ENCODE measurements at regions not wholly inside any gene's neighbourhood (a gene's known extent, or its start where the extent isn't known, plus 50 kb on each side); places are given as distances from the start of the nearest gene placed in this dataset.

DNA sequence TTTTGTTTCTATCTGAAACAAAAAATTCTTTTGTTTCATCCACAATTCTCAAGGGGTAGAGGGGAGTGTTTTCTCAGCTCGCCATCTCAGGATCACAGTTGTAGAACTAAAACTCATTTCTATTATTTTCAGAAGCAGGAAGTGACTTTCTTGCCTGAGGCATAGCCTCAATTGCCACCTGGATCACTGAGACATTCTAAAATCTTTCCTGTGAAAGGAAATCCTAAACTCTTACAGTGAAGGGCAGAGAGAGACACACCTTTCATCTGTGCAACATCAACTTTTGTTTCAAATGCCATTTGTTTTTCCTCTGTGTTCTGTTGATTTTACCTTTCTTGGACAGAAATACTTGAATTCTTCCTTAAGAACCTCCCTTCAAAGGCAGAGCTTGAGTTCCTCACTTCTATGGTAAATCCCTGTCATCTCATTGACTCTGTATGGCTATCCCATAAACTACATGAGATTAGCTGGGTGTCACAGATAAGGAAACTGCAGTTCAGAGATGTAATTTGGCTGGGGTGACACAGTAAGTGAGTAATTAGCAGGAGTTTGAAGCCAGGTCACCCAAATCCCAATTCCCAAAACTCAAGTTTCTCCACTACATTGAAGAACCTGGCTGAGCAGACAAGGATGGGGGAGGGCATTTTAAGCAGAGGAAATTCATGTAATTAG is 224.4 kb upstream of the HTR2A start (continued):
- TF ChIP-seq ZNF256 (CRISPR knock-in tag; conservative IDR thresholded peaks at IDR 0.05) (no peak), ZNF737 (CRISPR knock-in tag; IDR thresholded peaks at IDR 0.05; ENCODE audit: borderline replicate concordance) (no peak), PHF8 (CRISPR knock-in tag; IDR thresholded peaks at IDR 0.05) (no peak), ZNF567 (CRISPR knock-in tag; IDR thresholded peaks at IDR 0.05; ENCODE audit: borderline replicate concordance) (no peak), HCFC1 (IDR thresholded peaks at IDR 0.05; ENCODE audit: low read depth, low read length) (no peak), ZFP36L1 (CRISPR knock-in tag; IDR thresholded peaks at IDR 0.05) (no peak), SP4 (CRISPR knock-in tag; IDR thresholded peaks at IDR 0.05) (no peak)

DNA sequence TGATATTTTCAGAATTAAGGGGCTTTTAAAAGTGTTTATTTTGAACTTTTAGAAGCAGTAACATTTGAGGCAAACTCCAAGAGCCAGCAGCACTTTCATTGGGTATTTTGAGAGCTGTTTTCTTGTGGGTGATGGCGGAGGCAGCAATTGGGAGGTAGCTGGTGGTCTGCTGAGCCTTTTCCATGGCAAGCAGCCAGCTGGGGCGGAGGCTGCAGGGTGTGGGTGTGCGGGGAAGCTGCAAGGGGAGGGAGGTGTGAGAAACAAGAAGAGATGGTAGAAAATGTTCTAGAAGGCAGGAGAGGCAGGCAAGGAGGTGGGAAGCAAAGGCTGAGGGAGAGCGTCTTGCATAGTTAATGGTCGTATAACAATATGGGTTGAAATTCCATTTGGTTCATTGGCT is 223.4 kb upstream of the HTR2A start:
- CTCF ChIA-PET (ENCODE audit: low intra/inter-chr PET ratio, low total read pairs): no interaction called here
- H3K79me2 ChIP-seq (ENCODE audit: insufficient read depth, low read length): no peaks in the 10 kb centered on the region
- no peaks in the 10 kb centered on the region for H3K9me3 ChIP-seq (ENCODE audit: low read length)
- no peak overlapping the region for H3K9ac ChIP-seq (ENCODE audit: insufficient read depth, low read depth, low read length)
- H3K27ac ChIP-seq (ENCODE audit: extremely low read length, insufficient read depth, low read length): no peak overlapping the region
- FAIRE-seq: no peak
- H3K36me3 ChIP-seq (replicated peaks in 1 of 2; ENCODE audit: control insufficient read depth in 1 of 2, insufficient read depth in 2 of 2, low read length in 2 of 2): no peaks in the 10 kb centered on the region
- H3K4me2 ChIP-seq (ENCODE audit: low read depth, low read length): no peak overlapping the region
- in situ Hi-C loops (cut with HindIII; ENCODE audit: extremely low pct_ligation_motif_present, low pct_unique_long_range_greater_than_20kb): no loop called here
- H4K20me1 ChIP-seq (ENCODE audit: insufficient read depth, low read length): no peaks in the 10 kb centered on the region
- BruUV-seq (replicated peaks): no TSS peak
- ATAC-seq: no peak
- 29% methylated on average over 5 of the region's 5 CpGs for WGBS (ENCODE audit: low lambda C conversion rate)
- no peaks in the 10 kb centered on the region for H3K27me3 ChIP-seq (ENCODE audit: control insufficient read depth in 1 of 2, insufficient read depth in 2 of 2, low read length in 2 of 2)
- no peak overlapping the region for H3K4me3 ChIP-seq (replicated peaks in 1 of 3; ENCODE audit: insufficient read depth in 1 of 3, low read depth in 2 of 3, low read length in 3 of 3)
- DNase-seq (ENCODE audit: low spot score): no peak
- POLR2A ChIA-PET: no interaction called here
- no peak overlapping the region for H2AFZ ChIP-seq (ENCODE audit: low read length)
- H3K4me1 ChIP-seq (ENCODE audit: insufficient read depth, low read length): no peaks in the 10 kb centered on the region
- intact Hi-C loops (cut with micrococcal nuclease; ENCODE audit: unreplicated experiment): no loop called here
- TF ChIP-seq, protein P1, sequence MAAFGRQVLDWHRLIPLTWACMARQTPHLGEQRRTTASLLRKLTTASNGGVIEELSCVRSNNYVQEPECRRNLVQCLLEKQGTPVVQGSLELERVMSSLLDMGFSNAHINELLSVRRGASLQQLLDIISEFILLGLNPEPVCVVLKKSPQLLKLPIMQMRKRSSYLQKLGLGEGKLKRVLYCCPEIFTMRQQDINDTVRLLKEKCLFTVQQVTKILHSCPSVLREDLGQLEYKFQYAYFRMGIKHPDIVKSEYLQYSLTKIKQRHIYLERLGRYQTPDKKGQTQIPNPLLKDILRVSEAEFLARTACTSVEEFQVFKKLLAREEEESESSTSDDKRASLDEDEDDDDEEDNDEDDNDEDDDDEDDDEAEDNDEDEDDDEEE (CRISPR knock-in tag; IDR thresholded peaks at IDR 0.05): no peak
- TF ChIP-seq SETDB1 (CRISPR knock-in tag; IDR thresholded peaks at IDR 0.05; ENCODE audit: borderline replicate concordance) (no peak), TARDBP (CRISPR knock-in tag; IDR thresholded peaks at IDR 0.05) (no peak), HNF4A (CRISPR knock-in tag; IDR thresholded peaks at IDR 0.05) (no peak), LCORL (IDR thresholded peaks at IDR 0.05) (no peak), LCORL (CRISPR knock-in tag; IDR thresholded peaks at IDR 0.05) (no peak), ZNF674 (CRISPR knock-in tag; IDR thresholded peaks at IDR 0.05; ENCODE audit: low read depth) (no peak), CREB1 (IDR thresholded peaks at IDR 0.05) (no peak), CREB1 (CRISPR knock-in tag; IDR thresholded peaks at IDR 0.05) (no peak), SP4 (CRISPR knock-in tag; IDR thresholded peaks at IDR 0.05) (no peak)
- TF ChIP-seq, protein P2, sequence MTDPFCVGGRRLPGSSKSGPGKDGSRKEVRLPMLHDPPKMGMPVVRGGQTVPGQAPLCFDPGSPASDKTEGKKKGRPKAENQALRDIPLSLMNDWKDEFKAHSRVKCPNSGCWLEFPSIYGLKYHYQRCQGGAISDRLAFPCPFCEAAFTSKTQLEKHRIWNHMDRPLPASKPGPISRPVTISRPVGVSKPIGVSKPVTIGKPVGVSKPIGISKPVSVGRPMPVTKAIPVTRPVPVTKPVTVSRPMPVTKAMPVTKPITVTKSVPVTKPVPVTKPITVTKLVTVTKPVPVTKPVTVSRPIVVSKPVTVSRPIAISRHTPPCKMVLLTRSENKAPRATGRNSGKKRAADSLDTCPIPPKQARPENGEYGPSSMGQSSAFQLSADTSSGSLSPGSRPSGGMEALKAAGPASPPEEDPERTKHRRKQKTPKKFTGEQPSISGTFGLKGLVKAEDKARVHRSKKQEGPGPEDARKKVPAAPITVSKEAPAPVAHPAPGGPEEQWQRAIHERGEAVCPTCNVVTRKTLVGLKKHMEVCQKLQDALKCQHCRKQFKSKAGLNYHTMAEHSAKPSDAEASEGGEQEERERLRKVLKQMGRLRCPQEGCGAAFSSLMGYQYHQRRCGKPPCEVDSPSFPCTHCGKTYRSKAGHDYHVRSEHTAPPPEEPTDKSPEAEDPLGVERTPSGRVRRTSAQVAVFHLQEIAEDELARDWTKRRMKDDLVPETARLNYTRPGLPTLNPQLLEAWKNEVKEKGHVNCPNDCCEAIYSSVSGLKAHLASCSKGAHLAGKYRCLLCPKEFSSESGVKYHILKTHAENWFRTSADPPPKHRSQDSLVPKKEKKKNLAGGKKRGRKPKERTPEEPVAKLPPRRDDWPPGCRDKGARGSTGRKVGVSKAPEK (CRISPR knock-in tag; IDR thresholded peaks at IDR 0.05; ENCODE audit: borderline replicate concordance): no peak
- TF ChIP-seq, protein P3, sequence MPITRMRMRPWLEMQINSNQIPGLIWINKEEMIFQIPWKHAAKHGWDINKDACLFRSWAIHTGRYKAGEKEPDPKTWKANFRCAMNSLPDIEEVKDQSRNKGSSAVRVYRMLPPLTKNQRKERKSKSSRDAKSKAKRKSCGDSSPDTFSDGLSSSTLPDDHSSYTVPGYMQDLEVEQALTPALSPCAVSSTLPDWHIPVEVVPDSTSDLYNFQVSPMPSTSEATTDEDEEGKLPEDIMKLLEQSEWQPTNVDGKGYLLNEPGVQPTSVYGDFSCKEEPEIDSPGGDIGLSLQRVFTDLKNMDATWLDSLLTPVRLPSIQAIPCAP (CRISPR knock-in tag; IDR thresholded peaks at IDR 0.05; ENCODE audit: low read depth): no peak
- TF ChIP-seq, protein P4, sequence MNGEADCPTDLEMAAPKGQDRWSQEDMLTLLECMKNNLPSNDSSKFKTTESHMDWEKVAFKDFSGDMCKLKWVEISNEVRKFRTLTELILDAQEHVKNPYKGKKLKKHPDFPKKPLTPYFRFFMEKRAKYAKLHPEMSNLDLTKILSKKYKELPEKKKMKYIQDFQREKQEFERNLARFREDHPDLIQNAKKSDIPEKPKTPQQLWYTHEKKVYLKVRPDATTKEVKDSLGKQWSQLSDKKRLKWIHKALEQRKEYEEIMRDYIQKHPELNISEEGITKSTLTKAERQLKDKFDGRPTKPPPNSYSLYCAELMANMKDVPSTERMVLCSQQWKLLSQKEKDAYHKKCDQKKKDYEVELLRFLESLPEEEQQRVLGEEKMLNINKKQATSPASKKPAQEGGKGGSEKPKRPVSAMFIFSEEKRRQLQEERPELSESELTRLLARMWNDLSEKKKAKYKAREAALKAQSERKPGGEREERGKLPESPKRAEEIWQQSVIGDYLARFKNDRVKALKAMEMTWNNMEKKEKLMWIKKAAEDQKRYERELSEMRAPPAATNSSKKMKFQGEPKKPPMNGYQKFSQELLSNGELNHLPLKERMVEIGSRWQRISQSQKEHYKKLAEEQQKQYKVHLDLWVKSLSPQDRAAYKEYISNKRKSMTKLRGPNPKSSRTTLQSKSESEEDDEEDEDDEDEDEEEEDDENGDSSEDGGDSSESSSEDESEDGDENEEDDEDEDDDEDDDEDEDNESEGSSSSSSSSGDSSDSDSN (CRISPR knock-in tag; IDR thresholded peaks at IDR 0.05): no peak

Data from HepG2 (cell line).